RCC 7860 (cell line): ENCODE measurements at regions not wholly inside any gene's neighbourhood (a gene's known extent, or its start where the extent isn't known, plus 50 kb on each side); places are given as distances from the start of the nearest gene placed in this dataset.

Experiments
- DNase-seq: peaks from one replicate; pipeline ENCODE4 v3.0.0-alpha.2; 2015; ENCODE audit warnings: low spot score
- FAIRE-seq: peaks from 2 replicates; lab custom pipeline; 2012; peaks lifted over from hg19 to GRCh38; lab: Jason Lieb, UNC

DNA sequence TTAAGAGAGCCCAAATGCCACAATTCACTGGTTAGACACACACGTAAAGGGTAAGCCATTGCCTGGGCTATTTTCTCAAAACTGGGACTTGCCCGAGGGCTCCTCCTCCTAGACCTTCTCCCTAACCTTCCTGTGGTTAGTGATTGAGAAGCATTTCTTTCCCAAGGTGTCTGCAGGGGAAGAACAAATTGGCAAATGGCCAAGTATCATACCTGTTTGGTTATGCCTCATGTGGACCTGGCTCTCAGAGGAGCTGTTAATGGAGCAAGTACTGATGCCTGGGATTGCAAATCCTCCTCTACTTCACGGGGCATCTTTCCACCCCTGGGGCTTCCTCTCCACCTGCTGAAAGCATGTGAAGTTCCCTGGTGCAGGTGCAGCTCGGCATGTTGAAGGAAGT lies 187.5 kb upstream of the CYRIA start:
- FAIRE-seq = no peak

DNA sequence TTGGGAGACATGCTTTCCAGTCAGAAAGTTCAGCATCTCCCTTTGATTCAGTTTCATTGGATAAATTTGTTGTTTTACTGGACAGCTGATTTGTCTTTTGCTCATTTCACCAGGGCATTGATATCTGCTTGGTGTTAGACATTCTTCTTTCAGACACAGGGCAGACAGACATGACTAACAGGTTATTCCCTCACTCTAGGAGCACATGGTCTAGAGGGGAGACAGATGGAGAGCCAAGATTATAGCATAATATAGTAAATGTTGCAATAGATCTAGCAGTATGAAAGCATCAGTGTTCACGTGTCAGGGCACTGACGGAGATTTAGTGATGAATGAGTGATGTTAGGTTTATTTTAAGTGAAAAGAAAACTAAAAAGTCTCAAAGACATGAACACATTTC lies 187.0 kb upstream of the CYRIA start:
- DNase-seq = no peak
- no peak for FAIRE-seq

More for the DNA sequence above, 187.5 kb upstream of the CYRIA start:
- no peak for DNase-seq

- FAIRE-seq (no peak), DNase-seq (no peak)
Measured at GRCh38 chr2:16851126-16851525, 185.5 kb upstream of the CYRIA start.

DNA sequence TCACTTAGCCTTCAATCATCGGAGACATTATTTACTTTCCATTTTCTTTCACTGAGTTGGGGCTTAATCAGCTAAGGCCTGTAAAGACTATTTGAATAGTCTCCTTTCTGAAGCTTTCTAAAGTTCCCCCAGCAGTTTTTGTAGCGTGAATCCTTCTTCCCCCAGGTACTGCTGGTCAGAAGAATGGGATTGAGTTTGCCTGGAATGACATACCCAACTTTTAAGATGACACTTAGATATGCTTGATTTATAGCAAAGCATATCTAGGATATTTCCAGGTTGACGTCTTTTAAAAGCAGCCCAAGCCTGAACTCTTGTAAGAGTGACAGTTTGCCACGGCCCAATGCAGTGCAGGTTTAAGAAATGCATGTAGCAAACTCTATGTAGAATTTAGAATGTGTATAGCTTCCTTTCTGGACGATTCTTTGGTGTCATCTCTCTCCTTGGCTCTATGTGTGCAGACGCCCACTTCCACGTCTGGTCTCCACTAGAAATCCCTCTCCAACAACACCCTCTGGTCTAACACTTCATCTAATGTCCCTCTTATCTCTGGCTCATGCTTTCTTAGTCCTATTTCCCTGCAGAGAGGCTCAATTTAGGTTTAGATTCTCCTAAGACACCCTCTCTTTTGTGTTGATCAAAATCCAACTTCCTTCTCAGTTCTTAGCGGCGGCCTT lies 175.0 kb upstream of the CYRIA start:
- DNase-seq (no peak), FAIRE-seq (no peak)

GRCh38 chr2:16832910-16833309 lies 167.3 kb upstream of the CYRIA start:
- DNase-seq = no peak
- no peak for FAIRE-seq

DNA sequence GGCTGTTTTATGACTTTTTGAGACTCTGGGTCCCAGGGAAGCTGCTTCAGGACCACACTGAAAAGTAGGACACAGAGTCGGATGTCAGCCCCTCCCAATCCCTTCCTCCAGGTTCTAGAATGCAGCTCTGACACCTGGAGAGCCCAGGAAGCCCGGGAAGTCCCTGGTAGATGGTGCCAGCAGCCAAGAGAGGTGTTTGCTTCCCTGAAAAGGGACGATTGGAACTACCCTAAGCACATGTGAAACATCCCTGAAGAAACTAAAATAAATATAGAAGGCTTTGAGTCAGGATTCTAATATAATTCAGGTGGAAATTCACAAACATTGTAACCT lies 163.2 kb upstream of the CYRIA start:
- no peak for FAIRE-seq

DNA sequence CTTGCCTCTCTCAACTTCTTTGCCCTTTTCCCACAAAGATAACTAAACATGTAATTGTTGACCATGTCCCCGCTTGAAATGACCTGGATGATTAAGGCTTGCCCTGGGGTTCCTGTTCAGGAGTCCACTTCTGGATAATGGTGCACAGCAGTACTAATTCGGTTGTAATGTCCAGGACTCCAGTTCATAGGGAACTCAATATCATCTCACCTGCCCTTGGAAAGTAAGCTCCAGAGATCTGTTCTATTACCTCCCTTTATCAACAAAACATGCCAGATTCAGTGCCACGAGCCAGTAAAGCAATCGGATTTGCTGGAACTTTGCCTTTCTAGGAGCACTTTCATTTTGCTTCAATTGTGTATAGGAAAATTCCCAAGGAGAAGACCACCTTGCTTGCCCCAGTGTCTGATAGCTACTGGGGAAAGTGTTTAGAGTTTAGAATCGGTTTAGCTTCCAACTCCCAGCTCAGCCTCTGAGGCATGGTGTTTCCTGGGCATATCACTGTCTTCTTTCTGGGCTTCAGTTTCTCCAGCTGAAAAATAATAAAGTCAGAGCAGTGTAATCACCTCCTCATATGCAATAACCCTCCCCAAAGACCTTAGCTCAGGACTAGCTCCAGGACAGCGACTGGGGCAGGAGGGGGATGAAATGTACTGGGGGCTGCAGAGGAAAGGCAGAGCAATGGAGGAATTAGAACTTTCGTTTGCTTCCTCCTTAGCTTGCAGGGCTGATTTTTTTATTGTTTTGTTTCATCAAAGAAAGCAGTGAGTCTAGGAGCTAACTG lies 162.6 kb upstream of the CYRIA start:
- DNase-seq (no peak), FAIRE-seq (no peak)

More for the DNA sequence above, 163.2 kb upstream of the CYRIA start:
- DNase-seq = no peak

- DNase-seq (no peak), FAIRE-seq (no peak)
Measured at GRCh38 chr2:16824472-16824871, 158.8 kb upstream of the CYRIA start.

GRCh38 chr2:16821692-16822091 lies 156.1 kb upstream of the CYRIA start:
- no peak for DNase-seq
- FAIRE-seq = no peak

- no peak for FAIRE-seq
Measured at GRCh38 chr2:16818203-16818556, 152.5 kb upstream of the CYRIA start.

DNA sequence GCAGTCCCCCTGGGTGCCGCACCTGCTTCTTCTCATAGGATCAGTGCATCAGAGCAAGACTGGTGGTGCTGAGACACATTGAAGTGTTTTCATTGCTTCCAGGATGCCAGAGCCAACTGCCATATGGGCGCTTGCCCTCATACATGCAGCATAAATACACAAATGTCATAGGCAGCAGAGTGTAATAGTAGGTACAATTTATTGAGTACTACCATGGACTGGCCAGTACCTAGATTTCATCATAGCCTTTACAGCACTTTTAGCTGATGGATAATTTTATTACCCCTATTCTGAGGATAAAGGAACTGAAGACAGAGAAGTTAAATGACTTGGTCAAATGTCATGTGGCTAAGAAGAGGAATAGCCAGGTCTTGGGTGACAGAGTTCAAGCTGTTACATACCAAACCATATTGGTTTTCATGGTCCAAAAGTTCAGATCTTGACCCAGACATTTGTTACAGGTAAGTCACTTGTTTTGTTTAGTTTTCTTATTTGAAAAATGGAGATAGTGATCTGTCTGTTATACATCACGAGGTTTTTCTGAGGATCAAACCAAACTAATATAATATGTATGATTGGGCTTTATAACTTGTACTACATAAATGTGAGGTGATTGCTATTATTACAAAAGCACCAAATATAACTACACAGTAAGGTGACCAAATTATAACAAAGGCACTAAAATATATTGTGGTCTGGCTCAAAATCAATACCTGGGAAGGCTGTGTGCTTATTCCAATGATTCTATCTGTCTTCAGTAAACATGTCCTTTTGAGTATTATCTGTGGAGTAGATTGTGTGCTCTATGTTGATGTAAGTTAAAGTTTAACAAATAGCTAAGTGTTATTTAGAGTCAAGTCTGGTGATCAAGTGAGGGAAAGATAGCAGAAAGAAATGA lies 151.9 kb upstream of the CYRIA start:
- FAIRE-seq (no peak), DNase-seq (no peak)

More at GRCh38 chr2:16818203-16818556, 152.5 kb upstream of the CYRIA start:
- no peak for DNase-seq

GRCh38 chr2:16816522-16816921 lies 150.9 kb upstream of the CYRIA start:
- FAIRE-seq (no peak), DNase-seq (no peak)

GRCh38 chr2:16816016-16816415 lies 150.4 kb upstream of the CYRIA start:
- FAIRE-seq (no peak), DNase-seq (no peak)

DNA sequence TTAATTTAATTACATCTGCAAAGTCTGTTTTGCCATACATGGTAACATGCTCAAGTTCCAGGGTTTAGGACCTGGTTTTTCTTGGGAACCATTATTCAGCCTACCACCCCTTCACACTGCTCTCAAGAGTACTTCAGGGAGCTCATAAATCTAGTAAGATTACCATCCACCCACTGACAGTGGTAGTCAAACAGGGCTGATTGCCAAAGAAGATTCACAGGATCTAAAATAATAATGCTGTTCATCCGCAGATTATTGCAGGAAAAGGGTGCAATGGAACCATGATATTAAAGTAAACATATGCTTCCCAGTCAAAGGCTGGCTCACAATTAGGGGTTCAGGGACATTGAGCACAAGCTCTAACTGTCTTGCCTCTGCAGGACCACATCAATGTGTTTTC lies 148.0 kb upstream of the CYRIA start:
- no peak for DNase-seq
- no peak for FAIRE-seq

DNA sequence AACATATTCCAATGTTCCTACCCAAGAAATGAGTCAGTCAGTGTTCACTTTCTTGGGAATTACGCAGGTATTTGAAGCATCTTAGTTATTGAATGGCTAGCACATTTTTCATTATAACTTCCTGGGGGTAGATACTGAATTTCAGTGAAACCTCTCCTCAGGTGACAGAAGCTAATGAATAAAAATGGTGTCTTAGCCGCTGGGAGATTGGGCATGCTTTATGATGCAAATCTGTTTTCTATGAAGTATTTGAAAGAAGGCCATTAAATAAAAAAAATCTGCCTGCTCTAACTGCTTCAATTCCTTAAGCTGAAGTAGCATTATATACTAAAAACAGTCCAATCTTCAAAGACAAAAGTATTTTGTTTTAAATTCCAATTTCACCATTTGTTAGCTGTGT lies 132.8 kb upstream of the CYRIA start:
- no peak for DNase-seq
- no peak for FAIRE-seq

DNA sequence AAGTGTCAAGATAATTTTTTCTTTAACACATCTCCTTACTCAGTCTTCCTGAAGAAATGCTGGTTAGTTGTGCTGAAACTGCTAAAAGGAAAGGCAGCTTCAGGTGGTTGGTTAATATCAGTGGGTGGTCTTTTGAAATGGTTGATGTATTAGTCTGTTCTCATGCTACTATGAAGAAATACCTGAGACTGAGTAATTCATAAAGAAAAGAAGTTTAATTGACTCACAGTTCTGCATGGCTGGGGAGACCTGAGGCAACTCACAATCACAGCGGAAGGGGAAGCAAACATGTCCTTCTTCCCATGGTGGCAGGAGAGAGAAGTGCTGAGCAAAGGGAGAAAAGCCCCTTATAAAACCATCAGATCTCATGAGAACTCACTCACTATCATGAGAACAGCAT lies 125.9 kb upstream of the CYRIA start:
- DNase-seq (no peak), FAIRE-seq (no peak)

GRCh38 chr2:16785149-16785548 lies 119.5 kb upstream of the CYRIA start:
- DNase-seq (no peak), FAIRE-seq (no peak)

- FAIRE-seq (no peak), DNase-seq (no peak)
Measured at GRCh38 chr2:16784652-16785051, 119.0 kb upstream of the CYRIA start.

DNA sequence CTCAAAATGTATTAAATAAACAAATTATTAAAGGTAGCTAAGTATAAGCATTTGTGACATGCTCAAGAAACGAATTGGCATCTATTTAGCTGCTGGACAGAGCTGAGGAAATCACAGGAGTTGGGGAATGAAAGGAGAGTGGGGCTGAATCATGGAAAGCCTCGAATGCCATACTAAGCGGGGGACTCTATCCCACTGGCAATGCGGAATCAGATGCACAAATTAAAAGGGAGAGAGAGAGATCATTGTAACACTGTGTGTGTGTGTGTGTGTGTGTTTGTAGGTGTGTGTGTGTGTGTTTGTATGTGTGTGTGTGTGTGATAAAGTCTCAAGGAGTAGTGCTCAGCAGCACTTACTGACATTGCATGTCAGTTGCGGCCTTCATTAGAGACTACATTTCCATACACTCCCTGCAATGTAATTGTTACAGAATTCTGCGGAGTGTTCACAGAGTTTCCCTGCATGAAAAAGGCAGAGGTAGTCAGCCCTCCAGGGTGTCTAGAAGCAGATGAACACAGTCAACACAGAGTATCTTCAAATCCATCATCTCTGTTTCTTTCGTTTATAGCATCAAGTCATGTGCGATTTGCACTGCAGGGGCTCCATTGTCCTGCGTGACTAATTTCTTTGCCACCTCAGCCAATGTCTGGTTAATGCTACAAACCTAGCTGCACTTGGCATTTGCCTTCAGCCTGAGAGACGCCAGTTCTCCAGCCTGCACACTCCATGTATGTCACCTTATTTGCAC lies 111.7 kb upstream of the CYRIA start:
- no peak for FAIRE-seq

GRCh38 chr2:16775899-16776231 lies 110.2 kb upstream of the CYRIA start:
- FAIRE-seq = no peak
- no peak for DNase-seq

More for the DNA sequence above, 111.7 kb upstream of the CYRIA start:
- DNase-seq = no peak
